ENCODE measurements at regions not wholly inside any gene's neighbourhood (a gene's known extent, or its start where the extent isn't known, plus 50 kb on each side); places are given as distances from the start of the nearest gene placed in this dataset.

- TF ChIP-seq POLR2A (IDR thresholded peaks at IDR 0.05) = no peak
- TF ChIP-seq EP300 (IDR thresholded peaks at IDR 0.05) = no peak
Observed at GRCh38 chr7:108838198-108838597, 268.5 kb downstream of the DNAJB9 start.
